ENCODE measurements at regions not wholly inside any gene's neighbourhood (a gene's known extent, or its start where the extent isn't known, plus 50 kb on each side); places are given as distances from the start of the nearest gene placed in this dataset.
"Not testable (repeated sequence)": the region's sequence is repeated elsewhere in the genome, so short reads cannot be mapped to it uniquely, and the experiment has no call there.

DNA sequence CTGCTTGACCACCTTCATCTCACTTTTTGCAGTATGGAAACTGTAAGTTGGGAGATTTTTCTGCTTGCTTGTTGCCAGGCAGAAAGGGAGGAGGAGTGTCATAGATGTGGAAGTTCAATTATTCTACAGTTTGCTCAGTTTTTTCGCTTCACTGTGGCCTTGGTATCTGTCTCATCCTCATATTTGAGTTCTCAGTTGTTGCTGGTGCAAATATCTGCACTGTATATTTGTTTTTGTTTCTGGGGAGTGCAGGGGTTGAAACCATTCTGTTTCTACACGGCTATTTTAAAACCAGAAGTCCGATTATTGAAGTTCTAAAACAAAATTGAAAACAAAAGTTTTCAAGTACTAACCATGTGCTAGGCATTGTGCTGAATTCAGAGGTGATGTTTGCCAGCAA is 153.4 kb downstream of the JRKL start:
- Mint-ChIP-seq H3K4me3 (ENCODE audit: unreplicated experiment) (no peak overlapping the region), H3K9me3 (ENCODE audit: unreplicated experiment) (no peaks in the 10 kb centered on the region), H3K4me1 (ENCODE audit: unreplicated experiment) (no peaks in the 10 kb centered on the region), H3K36me3 (ENCODE audit: low read depth, unreplicated experiment) (no peaks in the 10 kb centered on the region), H3K27ac (ENCODE audit: unreplicated experiment) (no peak overlapping the region), H3K27me3 (ENCODE audit: unreplicated experiment) (no peaks in the 10 kb centered on the region)
- DNase-seq (ENCODE audit: low spot score) = no peak
- TF ChIP-seq, protein P1, sequence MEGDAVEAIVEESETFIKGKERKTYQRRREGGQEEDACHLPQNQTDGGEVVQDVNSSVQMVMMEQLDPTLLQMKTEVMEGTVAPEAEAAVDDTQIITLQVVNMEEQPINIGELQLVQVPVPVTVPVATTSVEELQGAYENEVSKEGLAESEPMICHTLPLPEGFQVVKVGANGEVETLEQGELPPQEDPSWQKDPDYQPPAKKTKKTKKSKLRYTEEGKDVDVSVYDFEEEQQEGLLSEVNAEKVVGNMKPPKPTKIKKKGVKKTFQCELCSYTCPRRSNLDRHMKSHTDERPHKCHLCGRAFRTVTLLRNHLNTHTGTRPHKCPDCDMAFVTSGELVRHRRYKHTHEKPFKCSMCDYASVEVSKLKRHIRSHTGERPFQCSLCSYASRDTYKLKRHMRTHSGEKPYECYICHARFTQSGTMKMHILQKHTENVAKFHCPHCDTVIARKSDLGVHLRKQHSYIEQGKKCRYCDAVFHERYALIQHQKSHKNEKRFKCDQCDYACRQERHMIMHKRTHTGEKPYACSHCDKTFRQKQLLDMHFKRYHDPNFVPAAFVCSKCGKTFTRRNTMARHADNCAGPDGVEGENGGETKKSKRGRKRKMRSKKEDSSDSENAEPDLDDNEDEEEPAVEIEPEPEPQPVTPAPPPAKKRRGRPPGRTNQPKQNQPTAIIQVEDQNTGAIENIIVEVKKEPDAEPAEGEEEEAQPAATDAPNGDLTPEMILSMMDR (IDR thresholded peaks at IDR 0.05; ENCODE audit: unreplicated experiment) = no peak

DNA sequence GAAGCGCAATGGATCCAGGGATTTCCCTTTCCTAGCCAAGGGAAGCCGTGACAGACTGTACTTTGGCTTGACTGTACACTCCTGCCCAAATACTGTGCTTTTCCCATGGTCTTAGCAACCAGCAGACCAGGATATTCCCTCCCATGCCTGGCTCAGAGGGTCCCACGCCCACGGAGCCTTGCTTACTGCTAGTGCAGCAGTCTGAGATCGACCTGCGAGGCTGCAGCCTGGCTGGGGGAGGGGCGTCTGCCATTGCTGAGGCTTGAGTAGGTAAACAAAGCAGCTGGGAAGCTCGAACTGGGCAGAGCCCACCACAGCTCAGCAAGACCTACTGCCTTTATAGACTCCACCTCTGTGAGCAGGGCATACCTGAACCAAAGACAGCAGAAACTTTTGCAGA is 155.4 kb downstream of the JRKL start:
- not testable (repeated sequence) for H3K27ac Mint-ChIP-seq (ENCODE audit: unreplicated experiment); H3K9me3 Mint-ChIP-seq (ENCODE audit: unreplicated experiment)

DNA sequence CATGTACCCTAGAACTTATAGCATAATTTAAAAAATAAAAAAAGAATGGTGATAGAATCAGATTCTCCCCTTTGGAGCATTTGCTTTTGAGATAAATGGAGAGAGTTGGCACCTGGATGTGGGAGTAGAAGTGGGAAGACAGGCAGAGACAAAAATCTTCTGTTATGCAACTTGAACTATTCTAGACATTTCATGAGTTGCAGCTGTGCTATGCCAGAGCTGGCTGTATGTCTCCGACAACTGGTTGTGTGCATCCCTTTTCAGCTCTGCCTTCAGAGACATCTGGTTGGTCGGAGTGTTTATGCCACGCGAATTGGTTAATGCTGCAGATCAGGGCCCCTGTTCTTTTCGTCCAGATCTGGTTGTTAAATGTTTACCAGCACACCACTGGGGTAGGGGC is 161.3 kb downstream of the JRKL start:
- Mint-ChIP-seq H3K9me3 (ENCODE audit: unreplicated experiment) (no peaks in the 10 kb centered on the region), H3K4me3 (ENCODE audit: unreplicated experiment) (no peak overlapping the region), H3K36me3 (ENCODE audit: low read depth, unreplicated experiment) (no peaks in the 10 kb centered on the region), H3K4me1 (ENCODE audit: unreplicated experiment) (no peaks in the 10 kb centered on the region), H3K27ac (ENCODE audit: unreplicated experiment) (no peak overlapping the region), H3K27me3 (ENCODE audit: unreplicated experiment) (no peaks in the 10 kb centered on the region)
- TF ChIP-seq, protein P1 (IDR thresholded peaks at IDR 0.05; ENCODE audit: unreplicated experiment) = no peak
- DNase-seq (ENCODE audit: low spot score) = no peak

More for the DNA sequence above, 155.4 kb downstream of the JRKL start:
- not testable (repeated sequence) for H3K4me3 Mint-ChIP-seq (ENCODE audit: unreplicated experiment); H3K36me3 Mint-ChIP-seq (ENCODE audit: low read depth, unreplicated experiment); DNase-seq (ENCODE audit: low spot score); H3K4me1 Mint-ChIP-seq (ENCODE audit: unreplicated experiment); H3K27me3 Mint-ChIP-seq (ENCODE audit: unreplicated experiment)

DNA sequence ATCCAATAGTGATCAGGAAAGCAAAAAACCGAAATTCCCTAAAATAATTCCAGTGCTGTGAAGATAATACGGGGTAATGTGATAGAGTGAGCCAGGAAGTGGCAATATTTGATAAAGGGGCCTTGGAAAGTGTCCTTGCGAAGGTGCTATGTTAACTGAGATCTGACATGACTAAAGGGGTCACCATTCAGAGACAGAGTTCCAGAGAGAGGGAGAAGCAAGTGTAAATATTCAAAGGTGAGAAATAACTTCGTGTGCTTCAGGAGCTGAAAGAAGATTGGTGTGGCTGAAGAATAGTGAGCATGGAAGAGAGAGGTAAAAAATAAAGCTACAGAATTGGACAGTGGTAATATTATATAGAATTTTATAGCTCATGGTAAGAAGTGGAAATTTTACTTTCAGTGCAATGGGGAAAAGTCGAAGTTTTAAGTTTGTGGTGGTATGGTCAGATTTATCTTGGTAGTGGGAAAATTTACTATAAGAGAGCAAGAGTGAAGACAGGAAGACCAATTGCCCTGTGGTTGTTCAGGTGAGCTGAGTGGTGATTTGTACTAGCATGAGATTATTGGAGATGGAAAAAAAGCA is 164.5 kb downstream of the JRKL start:
- Mint-ChIP-seq H3K4me1 (ENCODE audit: unreplicated experiment) (no peaks in the 10 kb centered on the region), H3K9me3 (ENCODE audit: unreplicated experiment) (no peaks in the 10 kb centered on the region), H3K27me3 (ENCODE audit: unreplicated experiment) (peaks cover 2% of the 10 kb centered on the region), H3K27ac (ENCODE audit: unreplicated experiment) (no peak overlapping the region), H3K4me3 (ENCODE audit: unreplicated experiment) (no peak overlapping the region), H3K36me3 (ENCODE audit: low read depth, unreplicated experiment) (no peaks in the 10 kb centered on the region)
- TF ChIP-seq, protein P1 (IDR thresholded peaks at IDR 0.05; ENCODE audit: unreplicated experiment) = no peak
- no peak for DNase-seq (ENCODE audit: low spot score)

DNA sequence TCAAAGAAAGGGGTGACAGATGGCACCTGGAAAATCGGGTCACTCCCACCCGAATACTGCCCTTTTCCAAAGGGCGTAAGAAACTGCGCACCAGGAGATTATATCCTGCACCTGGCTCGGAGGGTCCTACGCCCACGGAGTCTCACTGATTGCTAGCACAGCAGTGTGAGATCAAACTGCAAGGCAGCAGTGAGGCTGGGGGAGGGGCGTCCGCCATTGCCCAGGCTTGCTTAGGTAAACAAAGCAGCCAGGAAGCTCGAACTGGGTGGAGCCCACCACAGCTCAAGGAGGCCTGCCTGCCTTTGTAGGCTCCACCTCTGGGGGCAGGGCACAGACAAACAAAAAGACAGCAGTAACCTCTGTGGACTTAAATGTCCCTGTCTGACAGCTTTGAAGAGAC is 166.0 kb downstream of the JRKL start:
- not testable (repeated sequence) for H3K27ac Mint-ChIP-seq (ENCODE audit: unreplicated experiment); H3K36me3 Mint-ChIP-seq (ENCODE audit: low read depth, unreplicated experiment); H3K27me3 Mint-ChIP-seq (ENCODE audit: unreplicated experiment); DNase-seq (ENCODE audit: low spot score); H3K9me3 Mint-ChIP-seq (ENCODE audit: unreplicated experiment); H3K4me1 Mint-ChIP-seq (ENCODE audit: unreplicated experiment); H3K4me3 Mint-ChIP-seq (ENCODE audit: unreplicated experiment)

DNA sequence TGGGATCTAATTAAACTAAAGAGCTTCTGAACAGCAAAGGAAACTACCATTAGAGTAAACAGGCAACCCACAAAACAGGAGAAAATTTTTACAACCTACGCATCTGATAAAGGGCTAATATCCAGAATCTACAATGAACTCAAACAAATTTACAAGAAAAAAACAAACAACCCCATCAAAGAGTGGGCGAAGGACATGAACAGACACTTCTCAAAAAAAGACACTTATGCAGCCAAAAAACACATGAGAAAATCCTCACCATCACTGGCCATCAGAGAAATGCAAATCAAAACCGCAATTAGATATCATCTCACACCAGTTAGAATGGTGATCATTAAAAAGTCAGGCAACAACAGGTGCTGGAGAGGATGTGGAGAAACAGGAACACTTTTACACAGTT is 170.9 kb downstream of the JRKL start:
- H3K27ac Mint-ChIP-seq (ENCODE audit: unreplicated experiment); DNase-seq (ENCODE audit: low spot score); H3K4me1 Mint-ChIP-seq (ENCODE audit: unreplicated experiment); H3K27me3 Mint-ChIP-seq (ENCODE audit: unreplicated experiment); H3K9me3 Mint-ChIP-seq (ENCODE audit: unreplicated experiment); H3K36me3 Mint-ChIP-seq (ENCODE audit: low read depth, unreplicated experiment); H3K4me3 Mint-ChIP-seq (ENCODE audit: unreplicated experiment): not testable (repeated sequence)
